Vagina (tissue), 2 donors: ENCODE measurements at regions not wholly inside any gene's neighbourhood (a gene's known extent, or its start where the extent isn't known, plus 50 kb on each side); places are given as distances from the start of the nearest gene placed in this dataset.

Experiments used
- POLR2A ChIP-seq, 2 donors: fragments of 450-650 bp; IDR thresholded peaks; one replicate each; pipeline ENCODE4 v1.6.1; 2017; ENCODE audit warnings: antibody characterized with exemption in 2 of 2, mild to moderate bottlenecking in 2 of 2, moderate library complexity in 2 of 2
- POLR2AphosphoS5 ChIP-seq, 2 donors: sonication (generic); formaldehyde crosslinking; IDR thresholded peaks; one replicate each; pipeline ENCODE4 v1.9.0; 2017; ENCODE audit warnings: antibody characterized with exemption in 2 of 2, mild to moderate bottlenecking in 2 of 2, low read depth in 1 of 2; ENCODE audit not compliant: insufficient read depth in 1 of 2
- TF ChIP-seq, protein P1 (sequence below), 3 experiments: fragments of 450-650 bp in 2 of 3; fragments of 200-600 bp in 1 of 3; sonication (generic) in 1 of 3; IDR thresholded peaks; one replicate each; pipeline ENCODE4 v1.5.1; 2017 to 2019; ENCODE audit warnings: antibody characterized with exemption in 3 of 3, mild to moderate bottlenecking in 2 of 3, moderate library complexity in 2 of 3

DNA sequence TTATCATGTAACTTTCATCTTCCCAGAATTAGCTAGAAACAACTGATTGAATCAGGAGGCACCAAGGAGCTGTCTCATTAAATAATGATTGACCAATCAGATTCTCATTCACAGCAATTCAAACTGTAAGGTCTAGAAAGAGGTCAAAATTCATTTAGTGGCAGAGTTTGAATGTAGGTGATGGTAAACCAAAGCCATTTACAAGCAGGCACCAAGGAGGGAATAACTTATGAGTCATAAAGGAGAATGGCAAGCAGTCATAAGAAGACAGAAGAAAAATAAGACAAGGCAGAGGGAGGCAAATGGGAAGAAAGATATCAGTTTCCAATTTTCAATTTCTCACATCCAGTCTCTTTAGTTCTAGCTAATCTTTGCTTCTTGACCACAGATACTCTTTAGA lies 52.9 kb upstream of the DEFB112 start:
- TF ChIP-seq, protein P1, sequence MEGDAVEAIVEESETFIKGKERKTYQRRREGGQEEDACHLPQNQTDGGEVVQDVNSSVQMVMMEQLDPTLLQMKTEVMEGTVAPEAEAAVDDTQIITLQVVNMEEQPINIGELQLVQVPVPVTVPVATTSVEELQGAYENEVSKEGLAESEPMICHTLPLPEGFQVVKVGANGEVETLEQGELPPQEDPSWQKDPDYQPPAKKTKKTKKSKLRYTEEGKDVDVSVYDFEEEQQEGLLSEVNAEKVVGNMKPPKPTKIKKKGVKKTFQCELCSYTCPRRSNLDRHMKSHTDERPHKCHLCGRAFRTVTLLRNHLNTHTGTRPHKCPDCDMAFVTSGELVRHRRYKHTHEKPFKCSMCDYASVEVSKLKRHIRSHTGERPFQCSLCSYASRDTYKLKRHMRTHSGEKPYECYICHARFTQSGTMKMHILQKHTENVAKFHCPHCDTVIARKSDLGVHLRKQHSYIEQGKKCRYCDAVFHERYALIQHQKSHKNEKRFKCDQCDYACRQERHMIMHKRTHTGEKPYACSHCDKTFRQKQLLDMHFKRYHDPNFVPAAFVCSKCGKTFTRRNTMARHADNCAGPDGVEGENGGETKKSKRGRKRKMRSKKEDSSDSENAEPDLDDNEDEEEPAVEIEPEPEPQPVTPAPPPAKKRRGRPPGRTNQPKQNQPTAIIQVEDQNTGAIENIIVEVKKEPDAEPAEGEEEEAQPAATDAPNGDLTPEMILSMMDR (IDR thresholded peaks at IDR 0.05), result no peak
- no peak for TF ChIP-seq POLR2AphosphoS5 (IDR thresholded peaks at IDR 0.05; ENCODE audit: insufficient read depth in 1 of 2, low read depth in 1 of 2)
- no peak for TF ChIP-seq POLR2A (IDR thresholded peaks at IDR 0.05)
